ENCODE measurements at regions not wholly inside any gene's neighbourhood (a gene's known extent, or its start where the extent isn't known, plus 50 kb on each side); places are given as distances from the start of the nearest gene placed in this dataset.

GRCh38 chr13:70967564-70967963, 859.3 kb upstream of the KLHL1 start:
- no peak for DNase-seq (ENCODE audit: low spot score, unreplicated experiment)
- TF ChIP-seq, protein P1, sequence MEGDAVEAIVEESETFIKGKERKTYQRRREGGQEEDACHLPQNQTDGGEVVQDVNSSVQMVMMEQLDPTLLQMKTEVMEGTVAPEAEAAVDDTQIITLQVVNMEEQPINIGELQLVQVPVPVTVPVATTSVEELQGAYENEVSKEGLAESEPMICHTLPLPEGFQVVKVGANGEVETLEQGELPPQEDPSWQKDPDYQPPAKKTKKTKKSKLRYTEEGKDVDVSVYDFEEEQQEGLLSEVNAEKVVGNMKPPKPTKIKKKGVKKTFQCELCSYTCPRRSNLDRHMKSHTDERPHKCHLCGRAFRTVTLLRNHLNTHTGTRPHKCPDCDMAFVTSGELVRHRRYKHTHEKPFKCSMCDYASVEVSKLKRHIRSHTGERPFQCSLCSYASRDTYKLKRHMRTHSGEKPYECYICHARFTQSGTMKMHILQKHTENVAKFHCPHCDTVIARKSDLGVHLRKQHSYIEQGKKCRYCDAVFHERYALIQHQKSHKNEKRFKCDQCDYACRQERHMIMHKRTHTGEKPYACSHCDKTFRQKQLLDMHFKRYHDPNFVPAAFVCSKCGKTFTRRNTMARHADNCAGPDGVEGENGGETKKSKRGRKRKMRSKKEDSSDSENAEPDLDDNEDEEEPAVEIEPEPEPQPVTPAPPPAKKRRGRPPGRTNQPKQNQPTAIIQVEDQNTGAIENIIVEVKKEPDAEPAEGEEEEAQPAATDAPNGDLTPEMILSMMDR (IDR thresholded peaks at IDR 0.05; ENCODE audit: unreplicated experiment) = no peak
- no peak overlapping the region for H3K27ac Mint-ChIP-seq
- no peaks in the 10 kb centered on the region for H3K27me3 Mint-ChIP-seq
- peaks cover 10% of the 10 kb centered on the region for H3K4me1 Mint-ChIP-seq (ENCODE audit: low read depth)
- H3K9me3 Mint-ChIP-seq (ENCODE audit: low read depth) = no peaks in the 10 kb centered on the region
- no peaks in the 10 kb centered on the region for H3K36me3 Mint-ChIP-seq (ENCODE audit: insufficient read depth)
- no peak overlapping the region for H3K4me3 Mint-ChIP-seq (ENCODE audit: low read depth)

- TF ChIP-seq, protein P1 (IDR thresholded peaks at IDR 0.05; ENCODE audit: unreplicated experiment) = no peak
- no peak for DNase-seq (ENCODE audit: low spot score, unreplicated experiment)
- H3K36me3 Mint-ChIP-seq (ENCODE audit: insufficient read depth) = no peaks in the 10 kb centered on the region
- H3K9me3 Mint-ChIP-seq (ENCODE audit: low read depth) = no peaks in the 10 kb centered on the region
- H3K27ac Mint-ChIP-seq = no peak overlapping the region
- H3K4me1 Mint-ChIP-seq (ENCODE audit: low read depth) = peaks cover 12% of the 10 kb centered on the region
- no peak overlapping the region for H3K4me3 Mint-ChIP-seq (ENCODE audit: low read depth)
- no peaks in the 10 kb centered on the region for H3K27me3 Mint-ChIP-seq
Observed at GRCh38 chr13:70964874-70965273, 856.6 kb upstream of the KLHL1 start.

DNA sequence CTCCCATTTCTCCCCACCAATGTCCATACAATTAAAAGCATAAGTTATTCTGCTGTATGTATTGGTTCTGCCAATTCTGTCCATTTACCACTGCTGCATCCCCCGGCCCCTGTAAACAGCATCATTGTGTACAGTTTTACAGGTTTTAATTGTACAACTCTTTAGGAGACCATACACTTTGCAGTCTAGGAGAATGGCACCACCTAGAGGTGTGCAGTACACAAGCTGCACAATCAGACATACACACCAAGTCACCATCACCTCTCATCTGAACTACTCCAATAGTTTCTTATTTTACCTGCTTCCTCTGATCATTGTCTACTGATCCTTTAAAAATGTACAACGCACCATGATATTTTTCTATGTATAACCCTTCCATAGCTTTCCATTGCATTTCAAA, 855.9 kb upstream of the KLHL1 start:
- Mint-ChIP-seq H3K36me3 (ENCODE audit: insufficient read depth) (no peaks in the 10 kb centered on the region), H3K27ac (no peak overlapping the region)

GRCh38 chr13:70960841-70961443, 852.7 kb upstream of the KLHL1 start:
- TF ChIP-seq, protein P1 (IDR thresholded peaks at IDR 0.05; ENCODE audit: unreplicated experiment) = peak; percentile 63
- H3K27me3 Mint-ChIP-seq = no peaks in the 10 kb centered on the region
- H3K4me3 Mint-ChIP-seq (ENCODE audit: low read depth) = no peak overlapping the region
- H3K36me3 Mint-ChIP-seq (ENCODE audit: insufficient read depth) = no peaks in the 10 kb centered on the region
- no peaks in the 10 kb centered on the region for H3K9me3 Mint-ChIP-seq (ENCODE audit: low read depth)
- no peak overlapping the region for H3K27ac Mint-ChIP-seq
- no peak for DNase-seq (ENCODE audit: low spot score, unreplicated experiment)
- H3K4me1 Mint-ChIP-seq (ENCODE audit: low read depth) = peaks cover 12% of the 10 kb centered on the region

More for the DNA sequence above, 855.9 kb upstream of the KLHL1 start:
- Mint-ChIP-seq H3K4me3 (ENCODE audit: low read depth) (no peak overlapping the region), H3K27me3 (no peaks in the 10 kb centered on the region), H3K9me3 (ENCODE audit: low read depth) (no peaks in the 10 kb centered on the region), H3K4me1 (ENCODE audit: low read depth) (peaks cover 12% of the 10 kb centered on the region)
- TF ChIP-seq, protein P1 (IDR thresholded peaks at IDR 0.05; ENCODE audit: unreplicated experiment) = peak; percentile 39
- no peak for DNase-seq (ENCODE audit: low spot score, unreplicated experiment)

- Mint-ChIP-seq H3K27me3 (no peaks in the 10 kb centered on the region), H3K9me3 (ENCODE audit: low read depth) (no peaks in the 10 kb centered on the region), H3K36me3 (ENCODE audit: insufficient read depth) (no peaks in the 10 kb centered on the region), H3K27ac (no peak overlapping the region), H3K4me3 (ENCODE audit: low read depth) (no peak overlapping the region), H3K4me1 (ENCODE audit: low read depth) (peaks cover 10% of the 10 kb centered on the region)
- no peak for DNase-seq (ENCODE audit: low spot score, unreplicated experiment)
- TF ChIP-seq, protein P1 (IDR thresholded peaks at IDR 0.05; ENCODE audit: unreplicated experiment) = no peak
Observed at GRCh38 chr13:70959035-70959775, 851.0 kb upstream of the KLHL1 start.

Measured in progenitor cell of endocrine pancreas (in vitro differentiated cells).